ENCODE measurements at regions not wholly inside any gene's neighbourhood (a gene's known extent, or its start where the extent isn't known, plus 50 kb on each side); places are given as distances from the start of the nearest gene placed in this dataset.

DNA sequence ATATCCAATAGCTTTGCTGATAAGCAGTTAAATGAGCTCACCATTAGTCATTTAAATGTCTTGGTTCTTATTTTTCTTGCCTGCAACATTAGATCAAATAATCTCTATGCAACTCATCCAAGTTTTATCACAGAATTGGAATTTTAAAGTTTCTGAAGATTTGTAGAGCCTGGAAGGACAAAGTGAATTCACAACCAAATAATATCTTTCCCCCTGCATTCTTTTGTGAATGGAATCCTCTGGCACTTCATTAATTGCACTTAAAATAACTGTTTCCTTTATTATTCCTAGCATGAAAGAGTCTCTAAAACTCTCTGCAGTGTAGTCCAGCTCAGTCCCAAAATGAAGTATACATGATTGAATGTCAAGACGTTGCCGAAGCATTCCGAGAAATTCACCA lies 345.6 kb upstream of the TGFBR2 start:
- DNase-seq (ENCODE audit: low read depth in 1 of 2, low spot score in 1 of 2), result no peak

DNA sequence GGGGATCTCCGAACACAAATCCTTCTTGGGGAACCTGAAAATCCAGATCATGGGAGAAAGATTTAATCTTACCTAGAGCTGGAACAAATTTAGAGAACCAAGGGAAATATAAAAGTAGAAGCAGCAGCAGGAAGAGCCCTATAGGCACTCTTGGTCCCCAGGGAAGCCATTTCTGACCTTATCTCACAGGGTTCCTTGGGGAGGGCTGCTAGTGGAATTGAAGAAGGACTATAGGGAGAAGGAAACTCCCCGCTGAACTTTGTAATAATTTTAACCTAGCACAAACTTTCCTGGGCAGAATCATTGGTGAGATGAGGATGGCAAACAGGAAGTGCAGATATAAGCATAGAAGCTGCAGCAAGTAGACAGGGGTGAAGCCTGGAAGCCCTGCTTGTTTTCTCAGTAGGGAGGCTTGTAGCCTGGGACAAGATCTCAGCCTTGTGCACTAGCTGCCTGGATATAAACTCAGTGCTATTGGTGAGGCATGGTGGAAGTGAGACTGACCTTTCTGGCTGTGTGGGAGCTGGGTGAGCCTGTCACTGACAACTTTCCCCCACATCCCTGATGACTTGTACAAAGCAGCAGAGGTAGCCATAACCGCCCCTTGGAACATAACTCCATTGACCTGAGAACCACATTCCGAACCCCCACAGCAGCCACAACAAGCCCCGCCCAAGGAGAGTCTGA lies 343.0 kb upstream of the TGFBR2 start:
- DNase-seq (ENCODE audit: low read depth in 1 of 2, low spot score in 1 of 2), result no peak

DNA sequence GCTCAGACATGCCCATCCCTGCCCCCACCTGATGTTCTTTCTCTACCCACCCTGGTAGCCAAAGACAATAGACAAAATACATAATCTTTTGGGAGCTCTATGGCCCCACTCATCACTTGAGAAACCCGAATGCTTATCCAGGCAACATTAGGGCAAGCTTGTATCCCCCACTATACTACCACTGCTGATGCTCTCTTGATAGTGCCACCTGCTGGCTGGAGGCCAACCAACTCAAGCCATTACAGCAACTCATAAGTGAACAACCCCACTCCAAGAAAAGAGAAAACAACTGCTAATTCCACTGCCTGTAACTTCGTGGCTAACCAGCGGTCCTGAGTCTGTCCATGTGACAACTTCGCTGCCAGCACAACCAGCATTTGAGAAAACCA lies 342.5 kb upstream of the TGFBR2 start:
- DNase-seq (ENCODE audit: low read depth in 1 of 2, low spot score in 1 of 2), result no peak

DNA sequence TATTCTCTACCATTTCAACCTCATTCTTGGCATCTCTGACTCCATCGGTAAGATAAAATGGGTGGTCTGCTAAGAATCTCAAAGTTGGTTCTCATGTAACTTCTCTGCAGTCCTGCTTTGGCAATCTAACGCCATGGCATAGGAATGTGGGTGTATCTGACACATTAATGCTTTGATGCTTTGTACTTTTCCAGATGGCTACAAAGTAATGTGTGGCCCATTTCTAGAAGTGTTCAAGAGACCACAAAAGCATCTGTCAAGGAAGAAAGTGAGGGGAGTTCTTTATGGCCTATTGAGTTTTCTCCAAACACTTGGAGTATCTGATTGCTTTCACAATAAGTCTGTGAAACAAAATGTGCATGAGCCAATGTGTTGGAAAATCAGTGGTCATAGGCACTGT lies 339.9 kb upstream of the TGFBR2 start:
- DNase-seq (ENCODE audit: low read depth in 1 of 2, low spot score in 1 of 2), result no peak

DNA sequence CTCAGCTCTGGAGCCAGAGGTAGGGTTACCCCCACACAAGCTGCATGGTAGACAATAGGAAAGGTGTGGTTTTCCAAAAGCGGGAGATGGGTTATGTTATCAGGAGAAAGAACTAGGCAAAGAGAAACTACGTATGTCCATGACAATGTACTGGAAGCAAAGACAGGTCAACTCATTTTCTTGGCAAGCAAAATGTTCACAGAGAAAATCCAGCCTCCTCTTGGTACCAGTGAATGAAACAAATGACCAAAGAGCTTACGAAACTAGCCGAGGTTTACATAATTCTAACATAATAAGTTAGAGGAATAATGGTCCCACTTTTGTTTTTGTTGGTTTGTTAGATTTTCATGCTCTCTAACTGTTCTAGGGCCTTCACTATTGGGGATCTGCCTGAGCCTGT lies 338.1 kb upstream of the TGFBR2 start:
- DNase-seq (ENCODE audit: low read depth in 1 of 2, low spot score in 1 of 2), result no peak

DNA sequence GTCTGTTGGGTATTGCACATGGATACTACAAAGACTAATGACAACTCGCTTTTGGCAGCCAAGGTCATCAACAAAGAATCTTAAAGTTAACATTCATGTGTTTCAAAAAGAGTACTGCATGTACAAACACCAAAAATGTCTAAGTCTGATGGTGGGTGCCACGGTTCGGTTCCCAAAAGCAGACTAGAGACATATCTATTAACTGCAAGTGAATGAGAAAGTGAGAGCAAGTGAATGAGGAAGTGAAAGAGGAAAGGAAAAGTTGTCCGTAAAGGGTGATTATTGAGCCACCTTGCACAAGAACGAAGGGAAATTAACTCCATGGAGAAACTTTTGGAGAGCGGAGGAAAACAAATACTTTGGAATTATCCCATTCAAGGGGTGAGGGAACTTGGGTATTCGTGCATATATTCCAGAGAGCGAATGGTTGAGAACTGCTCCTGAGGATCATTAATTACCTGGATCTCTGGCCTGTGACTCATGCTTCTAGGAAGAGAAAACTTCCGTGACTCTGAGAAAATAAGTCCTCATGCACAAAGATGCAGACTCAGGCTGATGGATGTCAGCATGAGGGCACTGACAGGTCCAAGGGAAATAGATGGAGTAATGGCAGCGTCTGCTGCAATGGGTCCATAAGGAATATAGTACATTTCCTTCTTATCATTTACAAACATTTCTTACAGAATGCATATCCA lies 336.5 kb upstream of the TGFBR2 start:
- no peak for DNase-seq (ENCODE audit: low read depth in 1 of 2, low spot score in 1 of 2)

DNA sequence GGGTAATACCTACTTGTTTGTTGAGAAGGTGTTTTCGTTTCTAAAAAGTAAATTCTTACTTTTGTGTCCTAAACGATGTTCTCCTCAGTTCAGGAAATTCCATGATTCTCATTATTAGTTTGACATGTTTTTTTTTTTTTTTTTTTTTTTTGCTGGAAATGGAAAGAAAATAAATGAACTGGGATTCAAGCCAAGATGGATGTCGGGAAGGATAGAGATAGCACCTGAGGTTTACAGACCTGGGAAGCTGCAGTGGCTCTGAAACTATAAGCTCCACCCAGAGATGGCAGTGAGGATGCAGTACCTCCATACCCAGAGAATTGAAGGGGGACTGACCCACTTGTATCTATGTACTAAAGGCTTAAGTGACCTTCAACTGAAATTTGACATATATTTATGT lies 334.6 kb upstream of the TGFBR2 start:
- no peak for DNase-seq (ENCODE audit: low read depth in 1 of 2, low spot score in 1 of 2)

DNA sequence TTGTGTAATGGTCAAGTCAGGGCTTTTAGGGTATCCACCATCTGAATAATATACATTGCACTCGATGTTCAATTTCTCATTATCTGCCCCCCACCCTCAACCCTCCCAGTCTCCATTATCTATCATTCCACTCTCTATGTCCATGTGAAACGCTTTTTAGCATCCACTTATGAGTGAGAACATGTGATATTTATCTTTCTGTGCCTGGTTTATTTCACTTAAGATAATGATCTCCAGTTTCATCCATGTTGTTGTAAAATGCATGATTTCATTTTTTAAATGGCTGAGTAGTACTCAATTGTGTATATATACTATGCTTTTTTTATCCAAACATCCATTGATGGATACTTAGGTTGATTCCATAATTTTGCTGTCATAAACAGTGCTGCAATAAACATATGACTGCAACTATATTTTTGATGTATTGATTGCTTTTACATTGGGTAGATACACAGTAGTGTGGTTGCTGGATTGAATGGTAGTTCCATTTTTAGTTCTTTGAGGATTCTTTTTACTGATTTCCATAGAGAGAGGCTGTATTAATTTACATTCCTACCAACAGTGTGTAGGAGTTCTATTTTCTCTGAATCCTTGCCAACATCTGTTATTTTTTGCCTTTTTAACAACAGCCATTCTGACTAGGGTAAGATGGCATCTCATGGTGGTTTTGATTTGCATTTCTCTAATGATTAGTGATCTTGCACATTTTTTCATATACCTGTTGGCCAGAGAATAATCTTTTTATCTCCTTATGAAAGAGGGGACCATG lies 332.9 kb upstream of the TGFBR2 start:
- no peak for DNase-seq (ENCODE audit: low read depth in 1 of 2, low spot score in 1 of 2)

DNA sequence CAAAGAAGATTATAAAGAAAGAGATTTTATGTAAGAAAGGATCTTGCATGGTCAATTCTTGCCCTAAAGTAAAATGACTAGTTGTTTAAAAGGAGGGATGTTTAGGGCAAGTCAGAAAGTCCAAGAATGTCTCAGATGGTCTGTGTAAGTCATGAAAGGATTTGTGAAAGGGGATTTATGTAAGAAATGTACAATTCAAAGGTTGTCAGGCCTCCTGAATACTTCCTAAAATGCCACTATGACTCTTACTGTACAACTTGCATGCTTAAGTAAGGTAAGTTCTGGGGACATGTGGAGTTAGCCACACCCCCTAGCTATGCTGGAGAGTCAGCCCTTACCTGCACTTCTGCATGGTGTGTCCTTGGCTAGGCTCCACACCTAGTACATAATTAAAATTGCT lies 328.9 kb upstream of the TGFBR2 start:
- DNase-seq (ENCODE audit: low read depth in 1 of 2, low spot score in 1 of 2), result no peak

DNA sequence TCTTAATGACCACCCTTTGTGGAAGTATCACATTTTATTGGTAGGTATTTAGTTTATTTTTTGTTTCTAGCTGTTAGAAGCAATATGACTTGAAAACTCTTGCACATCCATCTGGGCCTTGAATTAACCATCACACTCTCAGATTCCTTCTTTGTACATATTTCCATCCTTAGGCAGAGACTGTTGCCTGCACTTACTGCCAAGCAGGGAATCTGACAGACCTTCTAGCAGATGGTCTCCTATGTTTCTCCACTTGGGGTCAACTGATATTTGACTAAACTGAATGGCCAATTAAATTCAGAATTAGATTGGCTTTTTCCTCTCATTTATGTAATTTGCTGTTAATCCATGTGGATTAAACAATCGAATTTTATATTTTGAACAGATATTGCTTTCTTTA lies 324.9 kb upstream of the TGFBR2 start:
- no peak for DNase-seq (ENCODE audit: low read depth in 1 of 2, low spot score in 1 of 2)

DNA sequence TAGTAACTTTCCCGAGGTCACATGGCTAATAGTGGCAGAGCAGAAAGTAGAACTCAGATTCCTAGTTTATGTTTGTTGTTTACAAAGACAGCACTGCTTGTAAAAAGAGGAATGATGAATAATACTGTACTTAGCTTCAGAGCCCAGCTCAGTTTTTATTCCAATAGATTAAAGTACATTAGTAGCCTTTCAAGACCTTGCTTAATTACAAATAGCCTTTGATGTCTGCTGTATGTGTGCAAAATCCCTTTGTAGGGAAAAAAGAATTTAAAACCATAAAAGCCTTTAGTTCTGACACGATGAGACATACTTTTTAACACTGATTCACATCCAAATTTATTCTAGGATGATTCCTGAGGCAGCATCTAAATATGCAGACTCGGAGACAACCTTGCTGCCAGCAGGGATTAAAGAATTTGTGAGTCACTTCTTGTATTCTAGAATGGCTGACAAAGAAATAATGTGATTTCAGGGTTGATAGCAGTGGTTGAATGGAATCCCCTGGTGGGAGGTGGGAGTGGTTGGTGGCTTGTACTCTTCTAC lies 324.2 kb upstream of the TGFBR2 start:
- no peak for DNase-seq (ENCODE audit: low read depth in 1 of 2, low spot score in 1 of 2)

DNA sequence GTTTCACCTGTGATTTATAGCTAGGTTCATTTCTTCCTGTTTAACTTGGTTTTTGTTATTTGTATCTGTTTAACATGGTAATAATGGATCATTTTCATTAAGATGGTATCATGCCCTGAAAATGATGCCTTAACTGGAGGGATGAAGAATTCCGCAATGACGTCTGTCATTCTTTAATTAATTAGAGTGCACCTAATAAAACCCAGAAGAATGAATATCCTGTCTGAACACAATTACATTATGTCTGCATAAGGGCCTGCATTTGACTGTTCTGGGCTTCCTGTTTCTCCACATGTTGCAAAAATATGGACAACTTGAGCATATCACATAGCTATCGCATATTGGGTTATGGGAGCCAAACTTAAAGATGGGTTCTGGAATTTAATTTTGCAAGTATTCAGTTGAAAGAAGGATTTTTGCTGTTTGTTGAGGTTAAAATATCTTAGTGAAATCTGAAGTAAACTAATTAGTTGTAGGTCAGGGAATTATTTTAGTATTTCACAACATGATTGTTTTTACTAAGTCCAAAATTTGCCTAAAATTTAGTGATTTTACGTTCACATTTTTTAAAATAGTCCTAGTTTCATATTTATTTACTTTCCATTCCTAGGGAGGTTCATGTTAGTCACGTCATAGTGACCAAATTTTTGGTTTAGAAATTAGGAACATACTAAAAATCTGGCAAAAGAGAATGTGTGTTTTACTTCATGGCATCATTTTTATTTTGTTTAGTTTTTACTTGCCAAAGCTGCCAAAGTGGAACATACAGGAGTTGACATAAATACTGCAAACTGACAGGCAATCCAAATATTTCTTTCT lies 321.0 kb upstream of the TGFBR2 start:
- DNase-seq (ENCODE audit: low read depth in 1 of 2, low spot score in 1 of 2), result no peak

DNA sequence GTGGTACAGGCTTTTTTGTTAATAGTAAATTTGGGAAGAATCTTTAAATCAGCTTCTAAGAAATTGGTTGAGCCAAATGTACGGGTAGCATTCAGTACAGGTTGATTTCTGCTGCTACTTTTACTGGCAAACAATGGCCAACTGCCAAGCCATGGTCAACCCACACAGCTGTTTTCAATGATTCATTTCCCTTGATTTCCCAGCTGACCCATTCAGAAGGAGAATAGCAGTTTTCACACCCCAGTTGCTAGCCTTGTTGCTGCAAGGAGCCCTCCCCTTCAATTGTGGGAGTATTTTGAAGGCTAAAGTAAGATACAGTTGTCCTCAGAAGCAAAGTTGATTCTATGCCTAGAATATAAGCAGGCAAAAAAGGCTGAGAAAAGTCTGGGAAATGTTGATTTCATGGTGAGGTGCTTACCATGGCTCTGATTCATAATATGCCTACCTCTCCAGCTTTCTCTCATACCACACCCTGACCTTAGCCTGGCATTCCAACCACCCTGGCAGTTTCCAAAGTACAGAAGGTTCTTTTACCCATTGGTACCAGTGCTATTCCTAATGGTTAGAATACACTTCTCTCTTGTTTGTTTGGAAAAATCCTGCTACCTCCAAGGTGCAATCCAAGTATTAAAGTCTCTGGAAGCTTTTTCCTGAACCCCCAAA lies 320.3 kb upstream of the TGFBR2 start:
- DNase-seq (ENCODE audit: low read depth in 1 of 2, low spot score in 1 of 2), result no peak

DNA sequence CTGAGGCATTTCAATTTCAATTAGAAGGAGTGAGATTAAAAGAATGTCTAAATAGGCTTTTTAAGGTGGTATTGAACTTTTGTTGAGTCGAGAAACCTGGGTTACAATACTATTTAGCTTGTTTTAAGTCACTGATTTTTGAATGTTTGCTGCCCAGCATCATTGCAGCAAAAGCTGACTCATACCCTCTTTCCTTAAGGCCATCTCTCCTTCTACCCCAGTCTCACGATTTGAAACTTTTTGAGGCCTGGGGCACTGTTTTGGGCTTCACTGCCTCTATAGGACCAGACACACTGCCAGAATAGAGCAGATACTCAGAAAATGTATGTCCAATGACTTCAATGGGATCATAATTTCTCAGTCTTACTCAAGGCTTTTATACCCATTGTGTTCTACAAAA lies 319.6 kb upstream of the TGFBR2 start:
- DNase-seq (ENCODE audit: low read depth in 1 of 2, low spot score in 1 of 2), result no peak

DNA sequence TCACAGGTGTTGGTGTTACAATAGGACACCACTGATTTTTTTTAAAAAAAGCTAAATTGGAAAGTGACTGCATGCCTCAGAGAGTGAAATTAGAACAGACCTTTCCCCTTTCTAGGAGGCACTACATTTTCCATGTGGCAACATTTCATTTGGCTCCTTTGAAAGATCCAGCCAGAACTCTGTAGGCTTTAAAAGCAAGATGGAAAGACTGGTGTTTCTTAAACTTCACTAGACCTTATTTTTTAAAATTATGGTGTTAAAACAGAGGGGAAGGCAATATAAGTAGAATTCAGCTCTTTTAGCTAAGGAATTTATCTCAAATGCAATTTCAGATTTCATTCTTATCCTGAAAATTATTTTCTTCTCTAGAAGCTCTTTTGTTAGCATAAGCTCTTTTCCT lies 317.6 kb upstream of the TGFBR2 start:
- no peak for DNase-seq (ENCODE audit: low read depth in 1 of 2, low spot score in 1 of 2)

DNA sequence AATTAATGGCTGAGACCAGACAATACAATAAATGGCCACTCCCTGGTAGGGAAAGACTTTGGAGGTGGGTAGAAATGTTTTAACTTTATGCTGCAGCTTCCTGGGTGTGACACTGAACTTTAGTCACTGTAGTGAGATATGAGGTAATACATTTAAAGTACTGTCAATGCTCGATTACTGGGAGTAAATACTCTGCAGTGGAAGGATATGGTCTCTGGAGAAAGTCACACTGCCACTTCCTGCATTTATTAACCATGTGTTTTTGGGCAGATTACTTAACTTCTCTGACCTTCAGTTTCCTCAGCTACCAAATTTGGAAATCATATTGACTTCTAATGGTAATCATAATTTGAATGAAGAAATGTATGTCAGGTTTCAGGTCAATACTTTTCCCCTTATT lies 317.1 kb upstream of the TGFBR2 start:
- no peak for DNase-seq (ENCODE audit: low read depth in 1 of 2, low spot score in 1 of 2)

DNA sequence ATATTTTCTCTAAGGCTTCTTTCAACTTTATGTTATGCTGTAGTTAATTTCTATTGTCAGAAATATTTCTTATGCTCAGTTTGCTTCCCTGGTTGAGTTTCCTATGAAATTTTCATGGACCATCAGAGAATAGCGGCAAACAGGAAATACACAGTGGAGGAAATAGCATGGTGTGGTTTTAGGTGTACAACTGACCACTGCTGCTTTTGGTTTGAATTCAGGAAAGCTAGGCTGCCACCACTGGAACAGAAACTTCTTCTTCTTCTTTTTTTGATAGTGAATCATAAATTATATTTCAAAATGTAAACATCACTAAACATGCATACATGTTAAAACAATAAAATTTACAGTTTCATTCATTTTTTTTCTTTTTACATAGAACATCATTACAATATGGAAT lies 316.6 kb upstream of the TGFBR2 start:
- DNase-seq (ENCODE audit: low read depth in 1 of 2, low spot score in 1 of 2), result no peak

DNA sequence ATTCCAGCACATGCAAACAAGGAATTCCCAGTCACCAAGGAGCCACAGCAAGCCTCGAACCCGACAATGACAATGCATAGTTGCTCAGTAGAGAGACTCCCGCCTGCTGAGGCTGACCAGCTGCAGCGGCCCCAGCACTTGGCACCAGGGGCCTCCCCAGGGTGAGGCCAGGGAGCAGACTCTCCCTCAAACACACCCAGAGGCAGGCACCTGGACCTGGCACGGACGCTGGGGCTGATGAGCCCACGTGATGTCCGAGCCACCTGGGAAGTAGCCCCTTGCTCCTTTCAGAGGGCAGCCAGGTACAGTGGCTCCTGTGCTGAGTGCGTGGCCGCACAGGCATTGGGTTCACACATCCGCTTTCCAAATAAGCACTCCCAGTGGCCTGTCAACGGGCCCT lies 315.9 kb upstream of the TGFBR2 start:
- DNase-seq (ENCODE audit: low read depth in 1 of 2, low spot score in 1 of 2), result no peak

DNA sequence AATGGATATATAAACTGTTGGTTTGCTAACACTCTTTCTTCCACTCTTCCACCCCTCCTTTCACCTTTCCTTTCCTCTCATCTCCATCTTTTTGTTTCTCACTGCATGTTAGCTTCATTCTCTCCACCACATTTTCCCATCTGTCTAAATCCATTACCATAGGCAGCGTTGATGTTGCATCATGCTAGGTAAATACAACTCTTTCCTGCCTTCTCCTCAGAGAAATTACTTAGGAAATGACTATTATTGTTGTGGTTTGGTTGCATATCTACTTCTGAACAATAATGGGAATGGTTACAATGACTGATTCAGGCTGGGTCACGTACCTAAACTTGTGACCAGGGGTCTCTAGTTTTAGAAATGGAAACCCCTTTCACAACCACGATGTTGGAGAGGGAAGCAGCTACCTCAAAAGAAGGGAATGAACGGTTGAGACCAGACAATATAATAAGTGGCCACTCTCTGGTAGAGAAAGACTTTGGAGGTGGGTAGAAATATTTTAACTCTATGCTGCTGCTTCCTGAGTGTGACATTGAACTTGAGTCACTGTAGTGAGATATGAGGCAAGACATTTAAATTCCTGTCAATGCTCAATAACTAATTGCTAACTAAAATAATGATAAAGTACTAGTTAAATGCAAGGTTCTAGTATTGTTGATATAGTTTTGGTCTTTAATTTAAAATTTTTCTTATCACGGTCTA lies 314.1 kb upstream of the TGFBR2 start:
- DNase-seq (ENCODE audit: low read depth in 1 of 2, low spot score in 1 of 2), result no peak

DNA sequence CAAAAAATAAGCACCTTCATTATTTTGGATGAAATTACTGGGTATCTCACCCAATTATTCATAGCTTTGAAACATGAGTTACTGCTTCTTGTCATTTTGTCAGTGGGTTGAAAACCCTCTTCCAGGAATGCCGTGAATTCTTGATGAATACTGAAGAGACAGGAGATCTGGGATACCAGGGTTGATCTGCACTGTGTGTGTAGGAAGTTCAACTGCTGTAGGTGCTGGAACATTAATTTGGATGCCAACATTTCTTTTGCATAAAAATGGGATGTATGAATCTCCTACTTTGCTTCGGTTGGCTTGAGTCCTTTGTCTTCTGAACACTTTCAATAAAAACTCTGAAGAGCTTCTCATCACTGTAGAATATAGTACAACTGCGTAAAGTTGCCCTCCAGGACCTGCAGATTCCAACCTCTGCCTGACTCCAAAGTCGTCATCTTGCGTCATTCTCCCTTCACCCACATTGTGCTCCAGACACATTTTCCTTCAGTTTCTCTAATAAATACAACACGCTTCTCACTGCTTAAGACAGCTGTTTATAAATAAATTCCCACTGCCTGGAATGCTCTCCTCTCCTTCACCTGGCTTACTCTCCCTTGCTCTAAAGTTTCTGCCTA lies 312.7 kb upstream of the TGFBR2 start:
- no peak for DNase-seq (ENCODE audit: low read depth in 1 of 2, low spot score in 1 of 2)

Measured in activated T-helper 1 cell treated with anti-CD3 and anti-CD28 coated beads, Interleukin-2, amount 50 U/mL, for 16 hours (primary cell).